Neuronal stem cell (in vitro differentiated cells): ENCODE measurements at regions not wholly inside any gene's neighbourhood (a gene's known extent, or its start where the extent isn't known, plus 50 kb on each side); places are given as distances from the start of the nearest gene placed in this dataset.

Experiments
- DNase-seq: peaks from one replicate; pipeline ENCODE4 v3.0.0-alpha.2; 2013; ENCODE audit warnings: low spot score
- H2AFZ ChIP-seq: one replicate; pipeline ENCODE4 v1.6.1; 2013; ENCODE audit warnings: mild to moderate bottlenecking, low read length, inconsistent platforms
- H2AK5ac ChIP-seq: 2 replicates; pipeline ENCODE4 v1.6.1; 2013; ENCODE audit warnings: low read depth, mild to moderate bottlenecking, inconsistent platforms, low read length, moderate library complexity, mixed read lengths
- H2BK120ac ChIP-seq: 2 replicates; pipeline ENCODE4 v1.6.1; 2013; ENCODE audit warnings: low read depth, mild to moderate bottlenecking, inconsistent platforms, low read length, moderate library complexity, mixed read lengths
- H2BK12ac ChIP-seq: one replicate; pipeline ENCODE4 v1.6.1; 2013; ENCODE audit warnings: low read length, inconsistent platforms
- H2BK15ac ChIP-seq: 2 replicates; pipeline ENCODE4 v1.6.1; 2013; ENCODE audit warnings: mild to moderate bottlenecking, low read length, inconsistent platforms, mixed read lengths
- H2BK5ac ChIP-seq: one replicate; pipeline ENCODE4 v1.6.1; 2013; ENCODE audit warnings: inconsistent platforms, mild to moderate bottlenecking, low read length, moderate library complexity
- H3K14ac ChIP-seq: one replicate; pipeline ENCODE4 v1.6.1; 2013; ENCODE audit warnings: low read length, inconsistent platforms
- H3K18ac ChIP-seq: 2 replicates; pipeline ENCODE4 v1.6.1; 2013; ENCODE audit warnings: low read length, inconsistent platforms
- H3K23ac ChIP-seq: 2 replicates; pipeline ENCODE4 v1.6.1; 2013; ENCODE audit warnings: low read depth, mild to moderate bottlenecking, mixed read lengths, low read length, inconsistent platforms; ENCODE audit not compliant: poor library complexity
- H3K27ac ChIP-seq: replicated peaks from 3 replicates; pipeline ENCODE4 v1.5.1; 2013; ENCODE audit warnings: low read length, inconsistent platforms
- H3K27me3 ChIP-seq, 3 experiments: 2 replicates each; pipeline ENCODE4 v1.6.1; 2013; ENCODE audit warnings: low read length in 3 of 3, mild to moderate bottlenecking in 2 of 3, inconsistent platforms in 1 of 3, low read depth in 1 of 3, mixed read lengths in 1 of 3, moderate library complexity in 1 of 3; ENCODE audit not compliant: control insufficient read depth in 3 of 3, insufficient read depth in 3 of 3
- H3K36me3 ChIP-seq, 2 donors: replicated peaks in 1 of 2; 2 replicates each; pipeline ENCODE4 v1.6.1; 2013; ENCODE audit warnings: low read length in 2 of 2; ENCODE audit not compliant: control insufficient read depth in 2 of 2, insufficient read depth in 2 of 2
- H3K4ac ChIP-seq: 2 replicates; pipeline ENCODE4 v1.6.1; 2013; ENCODE audit warnings: inconsistent platforms, mild to moderate bottlenecking, low read length, moderate library complexity
- H3K4me1 ChIP-seq, 2 donors: 1 replicate in 1 of 2; 2 replicates in 1 of 2; pipeline ENCODE4 v1.6.1; 2013; ENCODE audit warnings: low read length in 2 of 2, low read depth in 1 of 2; ENCODE audit not compliant: control insufficient read depth in 2 of 2, insufficient read depth in 1 of 2
- H3K4me2 ChIP-seq: one replicate; pipeline ENCODE4 v1.6.1; 2013; ENCODE audit warnings: mild to moderate bottlenecking, low read length, inconsistent platforms; ENCODE audit not compliant: insufficient read depth, poor library complexity, severe bottlenecking
- H3K4me3 ChIP-seq, 2 donors: 2 replicates each; pipeline ENCODE4 v1.5.1; 2013; ENCODE audit warnings: low read length in 2 of 2, mild to moderate bottlenecking in 2 of 2, inconsistent platforms in 1 of 2, moderate library complexity in 1 of 2
- H3K79me1 ChIP-seq: one replicate; pipeline ENCODE4 v1.6.1; 2013; ENCODE audit warnings: low read depth, mild to moderate bottlenecking, inconsistent platforms, low read length, moderate library complexity
- H3K9ac ChIP-seq: one replicate; pipeline ENCODE4 v1.6.1; 2013; ENCODE audit warnings: mild to moderate bottlenecking, low read depth, low read length, inconsistent platforms; ENCODE audit not compliant: poor library complexity
- H3K9me3 ChIP-seq, 2 donors: replicated peaks in 1 of 2; 2 replicates each; pipeline versions ENCODE3 to v1.6.1; 2013; ENCODE audit warnings: low read length in 2 of 2, mild to moderate bottlenecking in 2 of 2, inconsistent platforms in 1 of 2, low read depth in 1 of 2, mixed read lengths in 1 of 2, moderate library complexity in 1 of 2; ENCODE audit not compliant: control insufficient read depth in 2 of 2, insufficient read depth in 1 of 2
- H4K8ac ChIP-seq: one replicate; pipeline ENCODE4 v1.6.1; 2013; ENCODE audit warnings: low read depth, mild to moderate bottlenecking, inconsistent platforms, low read length, moderate library complexity
- H4K91ac ChIP-seq: one replicate; pipeline ENCODE4 v1.6.1; 2013; ENCODE audit warnings: low read length, low read depth, mild to moderate bottlenecking, inconsistent platforms; ENCODE audit not compliant: poor library complexity
- WGBS, 2 donors: extraction: QIAGEN DNeasy Blood & Tissue Kit; methylation state at CpG; one replicate each; pipeline ENCODE4 v1.1.7; 2013; ENCODE audit warnings: missing lambda C conversion rate in 2 of 2, mixed read lengths in 1 of 2; ENCODE audit not compliant: insufficient read length in 2 of 2, insufficient replicate concordance in 1 of 2; ENCODE audit errors: extremely low coverage in 2 of 2; 5-methylcytosine and 5-hydroxymethylcytosine counted together

GRCh38 chr13:74847966-74848365 is 634.0 kb downstream of the TBC1D4 start:
- Histone ChIP-seq H3K79me1 (no peaks in the 10 kb centered on the region), H4K8ac (no peak overlapping the region), H2AFZ (no peak overlapping the region), H3K4ac (no peak overlapping the region), H2AK5ac (no peak overlapping the region), H2BK15ac (no peak overlapping the region), H3K23ac (no peak overlapping the region), H3K18ac (no peak overlapping the region), H3K36me3 (no peaks in the 10 kb centered on the region), H3K14ac (no peak overlapping the region), H2BK120ac (no peak overlapping the region), H3K9ac (no peak overlapping the region), H3K9me3 (peaks cover 3 to 14% of the 10 kb centered on the region in 2 donors), H4K91ac (no peak overlapping the region), H3K4me1 (no peaks in the 10 kb centered on the region), H2BK5ac (no peak overlapping the region), H3K27ac (no peak overlapping the region), H2BK12ac (no peak overlapping the region), H3K4me3 (no peak overlapping the region), H3K4me2 (no peak overlapping the region), H3K27me3 (no peaks in the 10 kb centered on the region)
- no CpG with 5 or more reads among the region's 1 CpG for WGBS, 2 donors
- DNase-seq, result no peak

DNA sequence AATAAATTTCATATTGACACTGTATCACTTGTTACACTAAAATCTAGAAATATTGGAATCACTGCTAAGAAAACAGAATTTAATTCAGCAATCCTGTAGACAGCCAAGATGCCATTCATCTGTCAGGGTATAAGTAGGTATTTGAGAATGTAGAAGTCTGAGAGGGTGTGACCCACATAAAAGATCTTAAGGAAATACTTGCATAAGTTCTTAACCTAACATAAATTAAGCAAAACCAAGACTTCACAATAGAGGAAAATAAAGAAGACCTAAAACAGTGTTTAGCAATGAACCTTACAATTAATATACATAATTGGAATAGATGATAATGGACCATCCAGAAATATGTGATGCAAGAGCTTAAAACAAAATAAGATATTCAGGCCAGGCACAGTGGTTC is 636.2 kb downstream of the TBC1D4 start:
- Histone ChIP-seq H3K36me3 (no peaks in the 10 kb centered on the region), H4K8ac (no peak overlapping the region), H3K4me1 (no peaks in the 10 kb centered on the region), H4K91ac (no peak overlapping the region), H3K18ac (no peak overlapping the region), H3K4me3 (no peak overlapping the region), H2BK120ac (no peak overlapping the region), H3K9me3 (peaks cover 3 to 17% of the 10 kb centered on the region in 2 donors), H2AK5ac (no peak overlapping the region), H3K27me3 (no peaks in the 10 kb centered on the region), H3K23ac (no peak overlapping the region), H2BK12ac (no peak overlapping the region), H2BK5ac (no peak overlapping the region), H3K4me2 (no peak overlapping the region), H2AFZ (no peak overlapping the region), H3K9ac (no peak overlapping the region), H3K27ac (no peak overlapping the region), H3K79me1 (no peaks in the 10 kb centered on the region), H2BK15ac (no peak overlapping the region), H3K14ac (no peak overlapping the region), H3K4ac (no peak overlapping the region)
- no peak for DNase-seq

- WGBS, 2 donors, result no CpG with 5 or more reads among the region's 4 CpGs
Observed at GRCh38 chr13:74841651-74842050, 640.3 kb downstream of the TBC1D4 start.

GRCh38 chr13:74841123-74841522 is 640.8 kb downstream of the TBC1D4 start:
- Histone ChIP-seq H3K23ac (no peak overlapping the region), H2AK5ac (no peak overlapping the region), H3K27me3 (no peaks in the 10 kb centered on the region), H3K9ac (no peak overlapping the region), H3K4ac (no peak overlapping the region), H2AFZ (no peak overlapping the region), H2BK12ac (no peak overlapping the region), H3K9me3 (peaks cover 0 to 10% of the 10 kb centered on the region in 2 donors), H2BK120ac (no peak overlapping the region), H3K4me1 (no peaks in the 10 kb centered on the region), H2BK5ac (no peak overlapping the region), H4K91ac (no peak overlapping the region), H3K27ac (no peak overlapping the region), H2BK15ac (no peak overlapping the region), H3K18ac (no peak overlapping the region), H3K4me2 (no peak overlapping the region), H4K8ac (no peak overlapping the region), H3K14ac (no peak overlapping the region), H3K79me1 (no peaks in the 10 kb centered on the region), H3K36me3 (no peaks in the 10 kb centered on the region), H3K4me3 (no peak overlapping the region)
- DNase-seq, result no peak
- no CpG with 5 or more reads among the region's 2 CpGs for WGBS, 2 donors

More at GRCh38 chr13:74841651-74842050, 640.3 kb downstream of the TBC1D4 start:
- no peak overlapping the region for H3K4me2 ChIP-seq
- no peaks in the 10 kb centered on the region for H3K27me3 ChIP-seq
- peaks cover 0 to 10% of the 10 kb centered on the region in 2 donors for H3K9me3 ChIP-seq
- no peak overlapping the region for H3K4me3 ChIP-seq
- no peak overlapping the region for H3K23ac ChIP-seq
- no peaks in the 10 kb centered on the region for H3K79me1 ChIP-seq
- no peak overlapping the region for H2BK120ac ChIP-seq
- H3K14ac ChIP-seq, result no peak overlapping the region
- no peak overlapping the region for H2AK5ac ChIP-seq
- no peaks in the 10 kb centered on the region for H3K36me3 ChIP-seq
- no peak overlapping the region for H2BK12ac ChIP-seq
- H3K4ac ChIP-seq, result no peak overlapping the region
- no peak overlapping the region for H2BK15ac ChIP-seq
- no peak overlapping the region for H3K9ac ChIP-seq
- H3K27ac ChIP-seq, result no peak overlapping the region
- H3K18ac ChIP-seq, result no peak overlapping the region
- H2AFZ ChIP-seq, result no peak overlapping the region
- H2BK5ac ChIP-seq, result no peak overlapping the region
- H4K91ac ChIP-seq, result no peak overlapping the region
- DNase-seq, result no peak
- no peaks in the 10 kb centered on the region for H3K4me1 ChIP-seq
- H4K8ac ChIP-seq, result no peak overlapping the region
